Activated T-helper 1 cell treated with anti-CD3 and anti-CD28 coated beads, Interleukin-12 subunit alpha, Interleukin-12 subunit beta, Interleukin-2, Interleukin-4 antibody, amounts not matched to agents 30 ng/mL and 10 ng/mL and 1 ng/mL, durations not matched to agents 14 hours and 24 hours and 36 hours (primary cell): ENCODE measurements at regions not wholly inside any gene's neighbourhood (a gene's known extent, or its start where the extent isn't known, plus 50 kb on each side); places are given as distances from the start of the nearest gene placed in this dataset.

Experiments used
- DNase-seq: peaks from one replicate; pipeline ENCODE4 v3.0.0; 2021; ENCODE audit warnings: low spot score
- H3K27ac Mint-ChIP-seq: one replicate; pipeline ENCODE4 v1.8.0; 2021; ENCODE audit warnings: mild to moderate bottlenecking, mixed read lengths
- H3K27me3 Mint-ChIP-seq: one replicate; pipeline ENCODE4 v1.8.0; 2022; ENCODE audit warnings: mild to moderate bottlenecking, moderate library complexity, mixed read lengths; ENCODE audit not compliant: insufficient read depth
- H3K36me3 Mint-ChIP-seq: one replicate; pipeline ENCODE4 v1.8.0; 2021; ENCODE audit warnings: low read depth, mixed read lengths
- H3K4me1 Mint-ChIP-seq: one replicate; pipeline ENCODE4 v1.8.0; 2021; ENCODE audit warnings: low read depth, mixed read lengths
- H3K4me3 Mint-ChIP-seq: one replicate; pipeline ENCODE4 v1.8.0; 2021; ENCODE audit warnings: mild to moderate bottlenecking, moderate library complexity, mixed read lengths
- H3K9me3 Mint-ChIP-seq: one replicate; pipeline ENCODE4 v1.8.0; 2021; ENCODE audit warnings: mixed read lengths
- intact Hi-C: fragments of 100-400 bp; cut with micrococcal nuclease; formaldehyde crosslinking; loops from one replicate; pipeline ENCODE4 v1.15.1; 2024

GRCh38 chr6:4531406-4531805 is 244.8 kb upstream of the CDYL start:
- Mint-ChIP-seq H3K4me3 (no peak overlapping the region), H3K4me1 (no peaks in the 10 kb centered on the region), H3K27me3 (peaks cover 7% of the 10 kb centered on the region), H3K36me3 (no peaks in the 10 kb centered on the region), H3K9me3 (peaks cover 4% of the 10 kb centered on the region), H3K27ac (no peak overlapping the region)
- intact Hi-C loops = no loop called here
- DNase-seq = no peak

DNA sequence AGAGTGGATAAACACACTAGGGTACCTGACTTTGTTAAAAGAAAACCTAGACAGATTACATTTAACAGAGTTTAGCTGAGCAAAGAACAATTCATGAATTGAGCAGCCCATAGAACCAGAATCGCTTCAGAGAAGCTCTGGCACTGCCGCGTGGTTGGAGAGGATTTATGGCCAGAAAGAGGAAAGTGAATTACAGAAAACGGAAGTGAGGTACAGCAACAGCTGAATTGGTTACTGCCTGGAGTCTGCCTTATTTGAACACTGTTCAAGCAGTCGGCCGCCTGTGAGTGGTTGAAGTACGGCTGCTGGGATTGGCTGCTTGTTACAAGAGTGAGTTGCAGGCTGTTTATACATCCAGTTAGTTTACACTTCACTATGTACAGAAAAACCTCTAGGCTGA is 253.8 kb upstream of the CDYL start:
- Mint-ChIP-seq H3K4me3 (no peak overlapping the region), H3K9me3 (peaks cover 6% of the 10 kb centered on the region), H3K27me3 (peaks cover 9% of the 10 kb centered on the region), H3K36me3 (no peaks in the 10 kb centered on the region), H3K27ac (no peak overlapping the region), H3K4me1 (no peaks in the 10 kb centered on the region)
- no peak for DNase-seq
- intact Hi-C loops = no loop called here

- H3K27me3 Mint-ChIP-seq = peaks cover 9% of the 10 kb centered on the region
- no peak for DNase-seq
- H3K36me3 Mint-ChIP-seq = no peaks in the 10 kb centered on the region
- H3K9me3 Mint-ChIP-seq = peaks cover 6% of the 10 kb centered on the region
- intact Hi-C loops = no loop called here
- H3K4me3 Mint-ChIP-seq = no peak overlapping the region
- no peak overlapping the region for H3K27ac Mint-ChIP-seq
- no peaks in the 10 kb centered on the region for H3K4me1 Mint-ChIP-seq
Observed at GRCh38 chr6:4521070-4521469, 255.1 kb upstream of the CDYL start.

DNA sequence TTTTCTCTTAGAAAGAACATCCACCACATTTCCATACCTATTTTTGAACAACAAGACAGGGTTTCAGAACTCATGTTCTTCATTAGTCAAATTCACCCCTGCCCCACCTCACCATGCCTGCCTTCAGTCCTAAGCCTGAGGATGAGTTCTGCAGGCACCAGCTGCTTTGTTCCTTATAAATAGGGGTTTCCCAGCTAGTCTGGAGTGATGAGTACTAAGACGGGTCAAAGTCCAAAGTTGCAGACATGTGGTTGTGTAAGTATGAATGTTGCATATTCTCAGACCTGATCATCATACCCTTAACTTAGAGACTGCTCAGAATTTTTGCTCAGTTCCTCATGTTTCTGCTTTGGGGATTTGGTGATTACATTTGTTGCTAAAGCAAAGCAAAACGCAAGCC is 257.7 kb upstream of the CDYL start:
- Mint-ChIP-seq H3K36me3 (no peaks in the 10 kb centered on the region), H3K27me3 (peaks cover 8% of the 10 kb centered on the region), H3K9me3 (peaks cover 6% of the 10 kb centered on the region), H3K27ac (no peak overlapping the region), H3K4me1 (no peaks in the 10 kb centered on the region), H3K4me3 (no peak overlapping the region)
- no peak for DNase-seq
- intact Hi-C loops = no loop called here

DNA sequence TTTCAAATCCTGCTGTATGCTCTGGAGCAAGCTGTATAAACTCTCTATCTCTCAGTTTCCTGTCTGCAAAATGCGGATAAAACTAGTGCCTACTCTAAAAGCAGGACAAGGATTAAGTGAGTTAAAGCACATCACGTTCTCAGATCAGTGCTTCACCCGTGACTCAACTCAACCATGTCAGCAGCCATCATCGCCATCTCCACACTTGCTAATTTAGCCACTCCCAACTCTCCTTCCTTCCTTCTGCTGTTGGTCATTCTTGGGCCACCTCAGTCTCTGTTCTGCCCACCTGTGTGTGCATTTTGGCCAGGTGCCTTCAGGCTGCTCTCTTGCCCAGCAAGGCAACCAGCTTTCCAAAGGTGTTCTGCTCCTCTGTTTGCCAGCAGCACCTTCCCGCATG is 260.0 kb upstream of the CDYL start:
- Mint-ChIP-seq H3K4me3 (no peak overlapping the region), H3K4me1 (no peaks in the 10 kb centered on the region), H3K27ac (no peak overlapping the region), H3K36me3 (no peaks in the 10 kb centered on the region), H3K9me3 (peaks cover 3% of the 10 kb centered on the region), H3K27me3 (peaks cover 1% of the 10 kb centered on the region)
- no peak for DNase-seq
- intact Hi-C loops = no loop called here

- DNase-seq = no peak
- H3K4me1 Mint-ChIP-seq = no peaks in the 10 kb centered on the region
- no peaks in the 10 kb centered on the region for H3K9me3 Mint-ChIP-seq
- no peak overlapping the region for H3K27ac Mint-ChIP-seq
- intact Hi-C loops = no loop called here
- no peaks in the 10 kb centered on the region for H3K36me3 Mint-ChIP-seq
- no peak overlapping the region for H3K4me3 Mint-ChIP-seq
- H3K27me3 Mint-ChIP-seq = peaks cover 1% of the 10 kb centered on the region
Observed at GRCh38 chr6:4513561-4513960, 262.6 kb upstream of the CDYL start.

DNA sequence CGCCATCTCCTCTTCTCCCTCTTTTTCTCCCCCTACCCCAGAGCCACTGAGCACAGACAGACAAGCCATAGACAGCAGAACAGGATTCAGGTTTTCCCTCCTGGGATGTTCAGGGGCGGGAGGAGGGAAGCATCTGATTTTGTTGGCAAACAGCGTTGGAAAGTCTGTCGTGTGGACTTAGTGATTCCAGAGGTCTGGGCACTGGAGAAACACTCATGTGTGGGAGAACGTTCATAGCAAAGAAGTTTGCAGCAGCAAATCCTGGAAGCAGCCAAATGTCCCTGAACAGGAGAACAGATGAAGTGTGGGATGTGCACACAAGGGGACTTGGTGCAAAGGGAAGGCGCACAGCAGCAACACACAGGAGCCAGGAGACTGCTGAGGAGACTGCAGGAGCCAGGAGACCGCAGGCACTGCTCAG is 264.1 kb upstream of the CDYL start:
- no peaks in the 10 kb centered on the region for H3K9me3 Mint-ChIP-seq

DNA sequence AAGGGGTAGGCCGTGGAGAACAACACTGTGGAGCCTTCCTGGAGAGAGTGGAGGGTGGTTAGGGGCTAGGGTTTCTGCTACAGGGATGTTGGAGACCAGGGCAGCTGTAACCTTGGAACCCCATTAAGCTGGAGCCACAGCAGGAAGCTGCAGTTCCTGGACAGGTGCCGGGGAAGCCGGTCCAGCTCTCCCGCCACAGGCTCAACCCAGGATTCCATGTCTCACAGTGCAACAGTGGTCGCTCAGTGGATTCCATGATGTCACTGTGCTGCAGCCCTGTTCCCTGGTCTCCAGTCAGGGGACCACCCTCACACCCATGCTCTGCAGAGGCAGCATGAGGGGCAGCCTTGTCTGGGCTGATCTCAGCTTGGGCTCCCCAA is 264.6 kb upstream of the CDYL start:
- no peak overlapping the region for H3K4me3 Mint-ChIP-seq
- H3K27me3 Mint-ChIP-seq = peaks cover 1% of the 10 kb centered on the region
- H3K9me3 Mint-ChIP-seq = no peaks in the 10 kb centered on the region
- H3K36me3 Mint-ChIP-seq = no peaks in the 10 kb centered on the region
- intact Hi-C loops = no loop called here
- no peaks in the 10 kb centered on the region for H3K4me1 Mint-ChIP-seq
- H3K27ac Mint-ChIP-seq = no peak overlapping the region
- DNase-seq = no peak

More for the DNA sequence above, 264.1 kb upstream of the CDYL start:
- H3K27me3 Mint-ChIP-seq = peaks cover 1% of the 10 kb centered on the region
- no peak for DNase-seq
- intact Hi-C loops = no loop called here
- H3K36me3 Mint-ChIP-seq = no peaks in the 10 kb centered on the region
- no peaks in the 10 kb centered on the region for H3K4me1 Mint-ChIP-seq
- H3K4me3 Mint-ChIP-seq = no peak overlapping the region
- H3K27ac Mint-ChIP-seq = no peak overlapping the region

- H3K9me3 Mint-ChIP-seq = no peaks in the 10 kb centered on the region
- no peaks in the 10 kb centered on the region for H3K36me3 Mint-ChIP-seq
- H3K4me1 Mint-ChIP-seq = no peaks in the 10 kb centered on the region
- H3K27me3 Mint-ChIP-seq = peaks cover 1% of the 10 kb centered on the region
- no peak for DNase-seq
- intact Hi-C loops = no loop called here
- H3K27ac Mint-ChIP-seq = no peak overlapping the region
- no peak overlapping the region for H3K4me3 Mint-ChIP-seq
Observed at GRCh38 chr6:4510906-4511640, 265.1 kb upstream of the CDYL start.

DNA sequence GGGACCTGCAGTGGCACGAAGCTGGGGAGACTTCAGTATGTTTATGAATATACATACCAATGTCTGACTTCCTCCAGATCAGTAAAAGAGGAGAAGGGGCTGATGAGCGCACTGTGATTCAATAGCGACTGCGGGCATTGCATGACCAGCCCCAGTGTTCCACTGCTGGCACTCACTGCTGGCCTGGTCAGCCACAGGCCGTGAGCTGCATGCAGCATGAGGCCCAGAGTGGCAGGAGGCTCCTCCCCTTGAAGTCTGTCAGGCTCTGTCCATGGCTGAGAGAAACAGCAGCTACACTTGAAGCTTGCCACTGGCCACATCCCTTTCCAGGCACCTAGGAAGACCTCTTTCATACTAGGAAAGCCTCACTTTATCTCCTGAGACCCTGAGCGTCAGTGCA is 265.9 kb upstream of the CDYL start:
- Mint-ChIP-seq H3K4me3 (no peak overlapping the region), H3K36me3 (no peaks in the 10 kb centered on the region), H3K27me3 (peaks cover 1% of the 10 kb centered on the region), H3K4me1 (no peaks in the 10 kb centered on the region), H3K9me3 (no peaks in the 10 kb centered on the region), H3K27ac (no peak overlapping the region)
- intact Hi-C loops = no loop called here
- no peak for DNase-seq

- intact Hi-C loops = no loop called here
- H3K27ac Mint-ChIP-seq = no peak overlapping the region
- no peaks in the 10 kb centered on the region for H3K9me3 Mint-ChIP-seq
- no peaks in the 10 kb centered on the region for H3K4me1 Mint-ChIP-seq
- H3K27me3 Mint-ChIP-seq = peaks cover 1% of the 10 kb centered on the region
- H3K36me3 Mint-ChIP-seq = no peaks in the 10 kb centered on the region
- no peak for DNase-seq
- H3K4me3 Mint-ChIP-seq = no peak overlapping the region
Observed at GRCh38 chr6:4509506-4509905, 266.7 kb upstream of the CDYL start.

- Mint-ChIP-seq H3K4me1 (no peaks in the 10 kb centered on the region), H3K4me3 (no peak overlapping the region), H3K27me3 (peaks cover 2% of the 10 kb centered on the region), H3K27ac (no peak overlapping the region), H3K9me3 (no peaks in the 10 kb centered on the region), H3K36me3 (no peaks in the 10 kb centered on the region)
- DNase-seq = no peak
- intact Hi-C loops = no loop called here
Observed at GRCh38 chr6:4506792-4507191, 269.4 kb upstream of the CDYL start.

DNA sequence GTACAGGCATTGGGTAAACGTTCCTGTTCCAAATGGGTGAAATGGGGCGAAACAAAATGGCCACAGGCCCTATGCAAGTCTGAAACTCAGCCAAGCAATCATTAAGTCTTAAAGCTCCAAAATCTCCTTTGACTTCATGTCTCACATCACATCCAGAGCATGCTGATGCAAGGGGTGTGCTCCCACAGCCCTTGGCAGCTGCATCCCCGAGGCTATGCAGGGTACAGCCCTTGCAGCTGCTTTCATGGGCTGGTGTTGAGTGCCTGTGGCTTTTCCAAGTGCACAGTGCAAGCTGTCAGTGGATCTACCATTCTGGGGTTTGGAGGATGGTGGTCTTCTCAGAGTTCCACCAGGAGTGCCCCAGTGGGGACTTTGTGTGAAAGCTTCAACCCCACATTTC is 270.0 kb upstream of the CDYL start:
- Mint-ChIP-seq H3K27me3 (peaks cover 2% of the 10 kb centered on the region), H3K9me3 (no peaks in the 10 kb centered on the region), H3K4me1 (no peaks in the 10 kb centered on the region), H3K36me3 (no peaks in the 10 kb centered on the region), H3K4me3 (no peak overlapping the region), H3K27ac (no peak overlapping the region)
- no peak for DNase-seq
- intact Hi-C loops = no loop called here

GRCh38 chr6:4504700-4505099 is 271.5 kb upstream of the CDYL start:
- no peaks in the 10 kb centered on the region for H3K36me3 Mint-ChIP-seq
- H3K4me3 Mint-ChIP-seq = no peak overlapping the region
- H3K9me3 Mint-ChIP-seq = no peaks in the 10 kb centered on the region
- intact Hi-C loops = no loop called here
- H3K4me1 Mint-ChIP-seq = no peaks in the 10 kb centered on the region
- H3K27ac Mint-ChIP-seq = no peak overlapping the region
- H3K27me3 Mint-ChIP-seq = peaks cover 2% of the 10 kb centered on the region
- no peak for DNase-seq
